Mesenchymal stem cell (in vitro differentiated cells and primary cell): ENCODE measurements at regions not wholly inside any gene's neighbourhood (a gene's known extent, or its start where the extent isn't known, plus 50 kb on each side); places are given as distances from the start of the nearest gene placed in this dataset.

Experiments used
- DNase-seq: peaks from one replicate; pipeline ENCODE4 v3.0.0-alpha.2; 2013
- H2AFZ ChIP-seq: one replicate; pipeline ENCODE4 v1.6.1; 2013; ENCODE audit warnings: low read depth, mild to moderate bottlenecking, control low read depth, inconsistent platforms, low read length, moderate library complexity
- H2AK5ac ChIP-seq: 2 replicates; pipeline ENCODE4 v1.6.1; 2013; ENCODE audit warnings: low read length, moderate library complexity, mild to moderate bottlenecking, inconsistent platforms; ENCODE audit not compliant: severe bottlenecking
- H2BK120ac ChIP-seq: one replicate; pipeline ENCODE4 v1.6.1; 2013; ENCODE audit warnings: low read depth, mild to moderate bottlenecking, inconsistent platforms, low read length, moderate library complexity
- H2BK12ac ChIP-seq, 2 experiments: one replicate each; pipeline ENCODE4 v1.6.1; 2013; ENCODE audit warnings: inconsistent platforms in 2 of 2, low read length in 2 of 2, mild to moderate bottlenecking in 2 of 2, moderate library complexity in 2 of 2, control low read depth in 1 of 2
- H2BK15ac ChIP-seq: one replicate; pipeline ENCODE4 v1.6.1; 2013; ENCODE audit warnings: mild to moderate bottlenecking, low read depth, inconsistent platforms; ENCODE audit not compliant: poor library complexity, severe bottlenecking
- H2BK5ac ChIP-seq: 2 replicates; pipeline ENCODE4 v1.6.1; 2013; ENCODE audit warnings: low read depth, mild to moderate bottlenecking, low read length, control low read depth, inconsistent platforms; ENCODE audit not compliant: poor library complexity, severe bottlenecking
- H3K14ac ChIP-seq, 2 experiments: one replicate each; pipeline ENCODE4 v1.6.1; 2013; ENCODE audit warnings: inconsistent platforms in 2 of 2, low read length in 2 of 2, control low read depth in 1 of 2, mild to moderate bottlenecking in 1 of 2, moderate library complexity in 1 of 2
- H3K18ac ChIP-seq, 2 experiments: one replicate each; pipeline ENCODE4 v1.6.1; 2013; ENCODE audit warnings: inconsistent platforms in 2 of 2, low read length in 2 of 2, control low read depth in 1 of 2, low read depth in 1 of 2, mild to moderate bottlenecking in 1 of 2
- H3K23ac ChIP-seq, 2 experiments: one replicate each; pipeline ENCODE4 v1.6.1; 2013; ENCODE audit warnings: inconsistent platforms in 2 of 2, low read length in 2 of 2, mild to moderate bottlenecking in 2 of 2, moderate library complexity in 2 of 2, control low read depth in 1 of 2
- H3K27ac ChIP-seq: 2 replicates; pipeline ENCODE4 v1.5.1; 2013; ENCODE audit warnings: mild to moderate bottlenecking, moderate library complexity, low read length, control low read depth, inconsistent platforms; ENCODE audit not compliant: poor library complexity, severe bottlenecking
- H3K27me3 ChIP-seq, 2 experiments: 2 replicates each; pipeline versions ENCODE4 v1.6.1 to v1.7.0; 2013; ENCODE audit warnings: low read length in 2 of 2, mild to moderate bottlenecking in 2 of 2, moderate library complexity in 2 of 2, control low read depth in 1 of 2, inconsistent platforms in 1 of 2; ENCODE audit not compliant: control insufficient read depth in 1 of 2, insufficient read depth in 1 of 2
- H3K36me3 ChIP-seq, 2 experiments: 2 replicates each; pipeline versions ENCODE4 v1.6.1 to v1.7.0; 2013; ENCODE audit warnings: low read length in 2 of 2, control low read depth in 1 of 2, inconsistent platforms in 1 of 2, low read depth in 1 of 2, mild to moderate bottlenecking in 1 of 2; ENCODE audit not compliant: insufficient read depth in 2 of 2, control insufficient read depth in 1 of 2
- H3K4ac ChIP-seq, 2 experiments: one replicate each; pipeline ENCODE4 v1.6.1; 2013; ENCODE audit warnings: inconsistent platforms in 2 of 2, low read length in 2 of 2, mild to moderate bottlenecking in 2 of 2, moderate library complexity in 2 of 2, control low read depth in 1 of 2, low read depth in 1 of 2
- H3K4me1 ChIP-seq: 2 replicates; pipeline ENCODE4 v1.6.1; 2013; ENCODE audit warnings: low read depth, low read length, control low read depth; ENCODE audit not compliant: control insufficient read depth, insufficient read depth
- H3K4me2 ChIP-seq: 2 replicates; pipeline ENCODE4 v1.6.1; 2013; ENCODE audit warnings: low read length, mild to moderate bottlenecking, inconsistent platforms; ENCODE audit not compliant: poor library complexity, severe bottlenecking
- H3K4me3 ChIP-seq, 2 experiments: 2 replicates each; pipeline versions ENCODE4 v1.5.1 to v1.7.0; 2013; ENCODE audit warnings: low read length in 2 of 2, mild to moderate bottlenecking in 2 of 2, control low read depth in 1 of 2, low read depth in 1 of 2; ENCODE audit not compliant: insufficient read depth in 1 of 2
- H3K79me1 ChIP-seq: replicated peaks from 2 replicates; pipeline ENCODE4 v1.6.1; 2013; ENCODE audit warnings: mild to moderate bottlenecking, control low read depth, low read length, inconsistent platforms; ENCODE audit not compliant: poor library complexity, severe bottlenecking
- H3K9ac ChIP-seq: 2 replicates; pipeline ENCODE4 v1.7.0; 2013; ENCODE audit warnings: mild to moderate bottlenecking, low read length, moderate library complexity
- H3K9me3 ChIP-seq: 2 replicates; pipeline ENCODE4 v1.7.0; 2013; ENCODE audit warnings: mild to moderate bottlenecking, low read length; ENCODE audit not compliant: control insufficient read depth
- H4K8ac ChIP-seq: one replicate; pipeline ENCODE4 v1.6.1; 2013; ENCODE audit warnings: inconsistent platforms, mild to moderate bottlenecking, low read length, moderate library complexity
- H4K91ac ChIP-seq: one replicate; pipeline ENCODE4 v1.6.1; 2013; ENCODE audit warnings: mild to moderate bottlenecking, low read length, inconsistent platforms
- WGBS: methylation state at CpG from one replicate; pipeline ENCODE4 v1.1.7; 2013; ENCODE audit warnings: mixed read lengths; 5-methylcytosine and 5-hydroxymethylcytosine counted together

DNA sequence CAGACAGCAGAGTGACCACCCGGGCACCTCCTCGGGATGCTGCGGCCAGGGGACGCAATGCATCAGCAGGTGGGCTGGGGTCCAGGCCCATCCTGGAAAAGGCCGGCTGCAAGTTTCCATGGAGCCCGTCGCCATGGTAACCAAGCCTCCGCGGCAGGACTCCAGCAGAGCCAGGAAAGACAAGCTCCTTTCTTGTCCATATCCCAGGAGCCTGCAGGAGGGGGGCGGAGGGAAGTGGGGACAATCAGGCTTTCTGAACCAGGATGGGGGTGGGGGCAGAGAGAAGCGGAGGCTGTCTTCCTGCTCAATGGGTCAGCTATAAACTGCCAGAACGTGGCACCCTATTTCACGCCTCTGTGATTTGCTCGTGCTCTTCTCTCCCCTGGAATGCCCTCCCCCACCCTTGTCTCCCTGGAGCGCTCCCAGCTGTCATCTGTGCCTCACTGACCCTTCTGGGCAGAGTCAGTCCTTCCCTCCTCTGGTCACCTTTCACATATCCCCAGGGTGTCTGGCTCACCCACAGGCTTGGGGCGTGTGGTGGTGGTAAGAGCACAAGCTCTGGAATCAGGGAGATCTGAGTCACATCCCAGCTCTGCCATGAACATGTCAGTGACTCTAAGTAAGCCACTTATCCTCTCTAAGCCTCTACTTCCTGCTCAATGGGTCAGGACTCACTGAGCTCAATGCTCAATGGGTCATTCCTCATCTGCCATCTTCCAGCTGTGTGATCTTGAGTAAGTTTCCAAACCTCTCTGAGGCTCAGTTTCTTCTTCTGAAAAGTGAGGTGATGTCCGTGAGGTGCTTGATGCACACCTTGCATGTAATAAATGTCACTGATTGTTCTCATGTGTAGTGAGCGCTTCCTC lies 58.9 kb upstream of the LAPTM5 start:
- peak overlapping the region; percentile 73 for H4K8ac ChIP-seq
- H2BK5ac ChIP-seq, result no peak overlapping the region
- peak overlapping the region; percentile 34 for H3K4me2 ChIP-seq
- DNase-seq, result peak; percentile 99
- peak overlapping the region; percentile 59 for H3K27ac ChIP-seq
- 14% methylated on average over 17 of the region's 18 CpGs for WGBS
- peak overlapping the region; percentile 70 for H2BK15ac ChIP-seq
- peaks cover 0 to 63% of the 10 kb centered on the region in 2 experiments for H3K27me3 ChIP-seq
- peak overlapping the region in 1 of 2 experiments; percentile 19 for H3K4me3 ChIP-seq
- H3K4me1 ChIP-seq, result peaks cover 24% of the 10 kb centered on the region
- peak overlapping the region; percentile 88 to 96 for H3K4ac ChIP-seq
- H3K79me1 ChIP-seq, result no peaks in the 10 kb centered on the region
- peak overlapping the region; percentile 71 for H2BK120ac ChIP-seq
- H2BK12ac ChIP-seq, result peak overlapping the region; percentile 89 to 99
- H3K18ac ChIP-seq, result peak overlapping the region; percentile 88
- H2AK5ac ChIP-seq, result peak overlapping the region; percentile 69
- H3K36me3 ChIP-seq, result no peaks in the 10 kb centered on the region
- H3K9me3 ChIP-seq, result no peaks in the 10 kb centered on the region
- H2AFZ ChIP-seq, result no peak overlapping the region
- H4K91ac ChIP-seq, result peak overlapping the region; percentile 91
- no peak overlapping the region for H3K9ac ChIP-seq
- no peak overlapping the region for H3K14ac ChIP-seq
- H3K23ac ChIP-seq, result no peak overlapping the region

DNA sequence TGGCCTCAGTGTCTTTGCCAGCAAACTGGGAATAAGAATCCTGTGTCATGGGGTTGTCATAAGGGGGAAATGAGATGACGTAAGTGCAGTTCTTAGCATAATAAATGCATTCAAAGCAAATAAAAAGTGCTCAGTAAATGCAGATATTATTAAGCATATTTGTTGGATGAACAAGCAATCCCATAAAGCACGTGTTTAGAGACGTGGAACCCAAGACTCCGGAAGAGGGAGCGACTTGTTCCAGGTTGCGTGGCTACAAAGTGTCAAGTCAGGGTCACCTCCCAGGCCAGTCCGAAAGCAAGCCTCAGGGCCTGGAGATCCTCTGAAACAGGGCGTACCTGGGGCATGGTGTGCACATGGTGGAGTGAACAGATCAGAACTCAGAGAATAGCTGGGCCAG lies 58.0 kb upstream of the LAPTM5 start:
- H3K18ac ChIP-seq, result peak overlapping the region; percentile 76 to 88
- 87% methylated on average over 7 of the region's 8 CpGs for WGBS
- no peaks in the 10 kb centered on the region for H3K36me3 ChIP-seq
- no peak overlapping the region for H2BK5ac ChIP-seq
- no peak overlapping the region for H3K27ac ChIP-seq
- peak overlapping the region; percentile 55 to 86 for H2BK12ac ChIP-seq
- no peak overlapping the region for H3K23ac ChIP-seq
- no peak overlapping the region for H2AK5ac ChIP-seq
- H3K79me1 ChIP-seq, result no peaks in the 10 kb centered on the region
- no peaks in the 10 kb centered on the region for H3K9me3 ChIP-seq
- peak overlapping the region in 1 of 2 experiments; percentile 9 for H3K4ac ChIP-seq
- peaks cover 24% of the 10 kb centered on the region for H3K4me1 ChIP-seq
- peaks cover 0 to 59% of the 10 kb centered on the region in 2 experiments for H3K27me3 ChIP-seq
- H3K4me2 ChIP-seq, result no peak overlapping the region
- peak overlapping the region; percentile 43 for H4K8ac ChIP-seq
- H2AFZ ChIP-seq, result no peak overlapping the region
- H3K14ac ChIP-seq, result no peak overlapping the region
- no peak for DNase-seq
- peak overlapping the region; percentile 71 for H4K91ac ChIP-seq
- H2BK120ac ChIP-seq, result peak overlapping the region; percentile 40
- H3K4me3 ChIP-seq, result no peak overlapping the region
- H3K9ac ChIP-seq, result no peak overlapping the region
- no peak overlapping the region for H2BK15ac ChIP-seq

DNA sequence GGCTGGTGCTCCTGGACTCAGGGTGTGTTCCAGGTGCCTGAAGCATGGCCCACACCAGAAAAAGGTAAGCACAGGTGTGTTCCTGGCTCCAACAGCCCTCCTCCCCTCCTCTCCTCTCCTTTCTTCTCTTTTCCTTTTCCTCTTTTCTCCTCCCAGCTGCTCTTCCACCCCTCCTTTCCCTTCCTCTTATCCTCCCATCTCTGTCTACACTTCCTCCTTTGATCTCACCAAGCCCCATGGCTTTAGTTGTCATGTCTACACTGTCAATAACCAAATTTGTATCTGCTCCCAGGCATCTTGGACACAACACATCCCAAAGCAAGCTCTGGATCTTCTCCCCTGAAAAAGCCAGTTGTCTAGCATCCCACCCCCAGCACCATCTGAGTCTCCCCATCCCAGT lies 56.7 kb upstream of the LAPTM5 start:
- no peak overlapping the region for H3K9ac ChIP-seq
- no peak overlapping the region for H3K4ac ChIP-seq

DNA sequence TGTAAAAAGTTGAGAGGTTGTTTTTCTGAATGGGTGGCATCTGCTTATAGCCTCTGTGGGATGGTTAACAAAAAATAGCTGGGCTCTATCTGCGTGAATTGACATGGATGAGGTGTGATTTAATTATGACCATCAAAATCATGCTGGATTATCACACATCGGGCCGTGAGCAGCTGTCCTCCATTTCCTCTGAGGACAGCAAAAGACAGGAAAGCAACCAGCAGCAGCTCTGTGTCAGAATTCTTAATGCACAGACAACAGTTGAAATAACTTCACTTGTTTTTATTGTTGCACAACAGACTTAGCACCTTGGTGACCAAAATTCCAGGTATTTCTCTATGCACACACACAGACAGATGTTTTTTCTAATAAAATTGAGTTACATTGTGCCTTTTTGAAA lies 54.5 kb upstream of the LAPTM5 start:
- H3K27me3 ChIP-seq, result peaks cover 0 to 30% of the 10 kb centered on the region in 2 experiments
- H3K14ac ChIP-seq, result no peak overlapping the region
- peaks cover 33% of the 10 kb centered on the region for H3K4me1 ChIP-seq
- H4K8ac ChIP-seq, result no peak overlapping the region
- peak overlapping the region in 1 of 2 experiments; percentile 21 for H2BK12ac ChIP-seq
- no peak overlapping the region for H3K4me3 ChIP-seq
- 79% methylated on average over 3 of the region's 3 CpGs for WGBS
- no peak overlapping the region for H2BK120ac ChIP-seq
- no peaks in the 10 kb centered on the region for H3K9me3 ChIP-seq
- H3K18ac ChIP-seq, result no peak overlapping the region
- no peak for DNase-seq
- H3K36me3 ChIP-seq, result no peaks in the 10 kb centered on the region
- no peak overlapping the region for H2BK15ac ChIP-seq
- no peak overlapping the region for H3K27ac ChIP-seq
- H3K23ac ChIP-seq, result no peak overlapping the region
- H3K9ac ChIP-seq, result no peak overlapping the region
- no peak overlapping the region for H3K4me2 ChIP-seq
- H3K79me1 ChIP-seq, result no peaks in the 10 kb centered on the region
- H2AFZ ChIP-seq, result no peak overlapping the region
- H2BK5ac ChIP-seq, result no peak overlapping the region
- no peak overlapping the region for H4K91ac ChIP-seq
- no peak overlapping the region for H3K4ac ChIP-seq
- no peak overlapping the region for H2AK5ac ChIP-seq

More for the DNA sequence above, 56.7 kb upstream of the LAPTM5 start:
- Histone ChIP-seq H3K36me3 (no peaks in the 10 kb centered on the region), H3K4me3 (no peak overlapping the region), H3K27ac (no peak overlapping the region), H2BK15ac (no peak overlapping the region), H2BK120ac (peak overlapping the region; percentile 71), H3K27me3 (peaks cover 0 to 46% of the 10 kb centered on the region in 2 experiments), H2AFZ (no peak overlapping the region), H3K9me3 (no peaks in the 10 kb centered on the region), H3K79me1 (no peaks in the 10 kb centered on the region), H3K18ac (peak overlapping the region in 1 of 2 experiments; percentile 58), H3K4me2 (no peak overlapping the region), H3K4me1 (peaks cover 33% of the 10 kb centered on the region), H4K8ac (no peak overlapping the region), H2BK12ac (peak overlapping the region; percentile 79 to 86), H3K23ac (no peak overlapping the region), H2BK5ac (no peak overlapping the region), H4K91ac (no peak overlapping the region), H3K14ac (no peak overlapping the region), H2AK5ac (no peak overlapping the region)
- DNase-seq, result no peak
